ENCODE measurements at regions not wholly inside any gene's neighbourhood (a gene's known extent, or its start where the extent isn't known, plus 50 kb on each side); places are given as distances from the start of the nearest gene placed in this dataset.
"Not testable (repeated sequence)": the region's sequence is repeated elsewhere in the genome, so short reads cannot be mapped to it uniquely, and the experiment has no call there.

DNA sequence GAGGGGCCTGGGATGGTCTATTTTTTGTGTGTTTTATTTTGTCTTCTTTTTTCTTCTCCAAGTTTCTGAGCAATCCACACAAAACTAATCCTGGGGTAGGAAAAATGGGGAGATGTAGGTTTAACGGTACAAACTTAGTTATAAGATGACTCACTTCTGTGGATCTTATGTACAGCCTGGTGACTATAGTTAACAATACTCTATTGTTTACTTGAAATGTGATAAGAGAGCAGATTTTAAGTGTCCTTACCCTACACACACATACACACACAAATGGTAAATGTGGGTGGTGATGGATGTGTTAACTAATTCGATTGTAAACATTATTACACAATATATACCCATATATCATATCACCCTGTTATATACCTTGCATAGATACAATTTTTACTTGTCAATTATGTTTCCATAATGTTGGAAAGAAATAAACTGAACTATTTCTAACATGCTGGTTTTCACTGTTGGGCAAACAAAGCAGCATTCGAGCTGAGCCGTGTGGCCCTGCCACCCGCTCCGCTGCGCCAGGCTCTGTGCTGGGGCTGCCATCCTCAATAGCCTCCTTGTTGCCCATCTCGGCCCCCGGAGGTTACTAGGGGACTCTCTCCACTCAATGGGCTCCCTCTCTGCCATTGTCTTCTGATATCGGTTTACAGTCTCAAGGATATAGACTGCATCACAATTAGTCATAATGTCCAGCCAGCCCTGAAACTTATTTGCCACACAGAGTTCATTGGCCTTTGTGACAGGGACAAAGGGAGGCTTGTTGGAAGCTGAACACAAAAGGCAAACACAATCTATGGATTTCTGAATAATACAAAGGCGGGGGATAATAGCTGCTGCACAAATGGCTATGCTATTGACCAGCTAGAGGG is 380.3 kb upstream of the MAF start:
- no peak for DNase-seq (ENCODE audit: low spot score)

DNA sequence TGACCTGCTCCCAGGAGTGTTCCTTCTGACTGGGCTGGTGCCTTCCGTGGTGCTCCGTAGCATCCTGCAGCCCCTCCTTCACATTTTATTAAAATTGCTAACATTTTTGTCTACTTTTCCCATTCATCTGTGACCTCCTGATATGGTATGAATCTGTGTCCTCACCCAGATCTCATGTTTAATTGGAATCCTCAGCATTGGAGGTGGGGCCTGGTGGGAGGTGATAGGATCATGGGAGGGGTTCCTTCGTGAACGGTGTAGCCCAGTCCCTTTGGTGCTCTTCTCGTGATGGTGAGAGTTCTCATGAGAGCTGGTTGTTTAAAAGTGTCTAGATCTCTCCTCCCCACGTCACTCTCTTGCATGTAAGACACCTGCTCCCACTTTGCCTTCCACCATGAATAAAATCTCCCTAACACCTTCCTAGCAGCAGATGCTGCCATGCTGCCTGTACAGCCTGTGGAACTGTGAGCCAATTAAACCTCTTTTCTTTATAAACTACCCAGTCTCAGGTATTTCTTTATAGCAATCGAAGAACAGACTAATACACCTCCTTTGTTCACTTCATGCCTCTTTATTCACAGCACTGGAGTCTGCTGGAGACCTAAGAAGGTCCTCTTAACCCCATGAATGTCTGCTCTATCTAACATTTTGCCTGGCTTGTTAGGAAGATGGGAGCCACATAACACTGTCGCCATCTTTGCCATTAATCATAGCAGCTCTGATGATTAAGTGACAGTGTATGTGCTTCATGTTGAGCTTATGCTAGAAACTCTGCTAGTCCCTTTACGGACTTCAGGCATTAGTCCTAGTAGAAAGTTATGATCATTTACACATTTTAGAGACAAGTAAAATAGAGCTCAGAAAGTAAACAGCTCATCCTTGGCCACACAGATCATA is 377.7 kb upstream of the MAF start:
- DNase-seq (ENCODE audit: low spot score): no peak

DNA sequence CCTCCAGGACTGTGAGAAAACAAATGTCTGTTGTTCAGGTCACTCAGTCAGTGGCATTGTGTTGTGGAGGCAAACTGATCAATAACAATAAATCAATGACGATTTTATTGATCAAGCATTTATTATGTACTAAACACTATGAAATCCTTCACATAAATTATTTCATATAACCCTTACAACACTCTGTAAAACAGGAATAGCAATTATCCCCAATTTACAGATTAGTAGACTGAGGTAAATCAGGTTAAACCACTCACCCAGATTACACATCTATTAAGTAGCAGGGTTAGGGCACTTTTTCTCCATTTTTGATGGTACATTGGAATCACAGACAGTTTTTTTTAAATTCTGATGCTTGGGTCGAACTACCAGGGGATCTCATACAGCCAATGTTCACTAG is 372.8 kb upstream of the MAF start:
- DNase-seq (ENCODE audit: low spot score): no peak

DNA sequence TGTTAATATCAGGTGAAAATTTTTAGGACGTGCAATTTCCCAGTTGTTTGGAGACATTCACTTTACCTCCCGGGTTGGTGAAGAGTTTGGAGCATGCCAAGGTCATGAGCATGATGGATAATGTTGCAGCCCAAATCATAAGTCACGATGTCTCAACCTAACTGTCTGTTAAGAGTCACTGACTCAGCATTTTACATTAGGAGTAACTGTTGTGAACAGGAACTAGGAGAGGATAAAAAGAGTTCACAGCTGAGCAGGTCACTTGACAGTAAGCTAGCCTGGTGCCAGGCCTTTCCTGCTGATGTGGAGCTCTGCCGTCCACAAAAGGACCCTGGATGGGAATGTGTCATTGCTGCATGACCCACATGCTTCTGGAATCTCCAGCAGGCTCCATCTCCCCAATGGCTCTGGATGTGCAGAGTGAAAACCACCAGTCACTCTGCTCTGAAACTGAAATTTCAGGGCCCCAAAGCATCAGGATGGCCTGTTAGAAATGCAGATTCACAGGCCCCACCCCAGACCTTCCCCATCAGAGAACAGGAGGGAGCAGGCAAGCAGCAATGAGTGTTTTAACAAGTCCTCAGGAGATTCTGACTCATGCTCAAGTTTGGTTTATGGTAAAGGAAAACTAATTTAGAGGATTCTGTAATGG is 371.6 kb upstream of the MAF start:
- DNase-seq (ENCODE audit: low spot score): no peak

DNA sequence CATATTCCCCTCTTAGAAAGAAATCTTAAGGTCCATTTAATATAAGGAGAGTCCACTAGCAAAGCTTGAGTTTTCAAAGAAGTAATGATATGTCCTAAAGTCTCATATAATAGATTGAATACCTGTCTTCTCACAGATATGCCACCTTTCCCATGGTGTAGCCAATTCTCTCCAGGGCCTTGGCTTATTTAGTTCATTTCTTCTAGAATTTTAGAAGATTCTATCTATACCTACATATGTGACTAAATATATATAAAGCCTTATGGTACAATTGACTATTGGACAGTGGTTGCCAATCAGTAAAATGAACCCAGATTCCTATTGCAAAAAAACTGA is 370.7 kb upstream of the MAF start:
- no peak for DNase-seq (ENCODE audit: low spot score)

DNA sequence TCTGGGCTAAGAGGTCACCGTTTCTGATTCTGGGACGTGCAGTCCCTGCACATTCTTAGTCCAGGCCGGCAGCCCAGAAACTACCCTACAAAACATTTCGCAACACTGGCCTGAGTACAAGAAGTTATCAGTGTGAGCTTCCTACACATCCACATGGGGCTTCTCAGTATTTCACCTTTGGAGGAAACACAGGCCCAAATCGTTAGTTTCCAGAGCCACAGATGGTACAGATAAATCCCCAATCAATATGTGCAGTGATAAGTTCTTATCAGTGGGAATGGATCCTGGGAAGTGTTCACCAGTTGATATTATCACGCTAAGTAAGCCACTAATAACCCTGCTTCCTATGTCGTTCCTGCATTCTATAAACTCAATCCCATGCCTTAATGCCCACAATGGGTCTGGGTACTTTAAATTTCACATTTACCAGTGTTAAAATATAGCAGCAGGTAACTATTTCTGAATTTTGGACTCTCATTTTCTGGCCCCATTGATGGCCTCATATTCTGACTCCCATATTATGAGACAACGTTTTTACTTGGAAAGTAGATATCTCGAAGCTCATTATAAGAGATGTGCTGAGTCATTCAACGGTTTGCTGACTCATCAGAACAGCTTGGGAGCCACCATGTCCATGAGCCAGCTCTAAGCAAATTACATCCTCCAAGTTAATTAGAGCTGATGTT is 370.2 kb upstream of the MAF start:
- DNase-seq (ENCODE audit: low spot score): no peak

DNA sequence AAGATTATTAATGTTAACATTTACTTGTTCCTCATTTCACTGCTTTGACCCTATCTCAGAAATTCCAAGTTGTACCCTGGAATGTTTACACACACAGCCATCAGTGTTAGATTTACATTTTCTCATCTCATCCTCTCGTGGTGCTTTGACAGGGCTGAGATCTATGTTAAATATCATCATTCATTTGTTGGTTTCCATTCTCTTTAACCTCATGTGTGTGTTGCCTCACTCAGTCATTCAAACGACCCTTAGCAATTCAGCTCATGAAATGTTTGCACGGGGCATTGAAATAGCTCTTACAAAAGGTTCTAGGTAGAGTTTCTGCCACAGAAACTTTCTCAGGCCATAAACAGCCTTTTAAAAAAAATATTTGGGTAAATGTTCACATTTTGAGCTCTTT is 369.6 kb upstream of the MAF start:
- DNase-seq (ENCODE audit: low spot score): no peak

DNA sequence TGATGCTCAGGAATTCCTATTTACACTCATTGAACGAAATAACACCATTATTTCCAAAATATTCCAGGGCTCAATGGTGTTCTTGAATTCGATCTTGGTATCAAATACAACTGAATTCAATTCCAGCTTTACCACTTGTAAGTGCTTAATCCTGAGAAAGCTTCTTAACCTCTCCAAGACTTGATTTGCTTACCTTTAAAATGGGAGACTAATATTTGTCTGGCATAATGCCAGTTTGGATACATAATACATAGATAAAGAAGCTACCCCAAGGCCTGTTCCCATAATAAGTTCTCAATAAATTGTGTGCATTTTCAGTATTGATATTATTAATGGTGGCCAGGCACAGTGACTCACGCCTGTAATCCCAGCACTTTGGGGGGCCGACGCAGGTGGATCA is 368.9 kb upstream of the MAF start:
- no peak for DNase-seq (ENCODE audit: low spot score)

DNA sequence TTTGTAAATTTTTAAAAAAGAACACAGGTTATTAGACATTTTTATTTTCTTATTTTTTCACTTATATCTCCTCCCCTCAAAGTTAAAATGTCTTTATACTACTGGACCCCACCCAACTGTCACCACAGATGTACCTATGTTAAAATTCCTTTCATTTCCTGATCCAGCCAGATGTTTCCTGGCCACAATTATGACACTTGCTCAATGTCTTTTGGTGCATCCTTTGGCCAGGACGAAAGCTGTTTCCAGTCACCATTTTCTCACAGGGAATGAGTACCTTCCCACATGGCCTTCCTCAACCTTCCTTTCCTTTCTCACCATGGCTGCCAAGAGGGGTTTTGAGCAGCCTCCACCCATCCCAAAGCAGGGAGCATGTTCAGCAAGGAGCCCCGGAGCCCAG is 365.7 kb upstream of the MAF start:
- no peak for DNase-seq (ENCODE audit: low spot score)

DNA sequence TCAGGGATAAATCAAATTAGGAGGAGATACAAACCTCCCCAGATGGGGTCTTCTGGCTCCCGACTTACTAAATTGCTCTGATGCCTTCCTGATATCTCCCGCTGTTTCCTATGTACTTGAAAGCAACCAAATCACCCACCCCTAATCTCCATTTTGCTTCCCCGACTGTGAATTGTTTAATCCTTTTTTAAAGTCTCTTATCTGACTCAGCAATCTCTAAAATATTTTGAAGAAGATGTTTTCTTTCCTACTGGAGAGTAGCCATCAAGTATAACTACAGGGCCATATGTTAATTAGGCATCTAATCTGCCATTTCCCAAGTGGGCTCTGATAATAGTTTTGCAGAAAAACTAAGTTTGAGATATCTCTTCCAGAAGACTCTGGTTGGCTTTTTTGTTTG is 365.2 kb upstream of the MAF start:
- DNase-seq (ENCODE audit: low spot score): no peak

DNA sequence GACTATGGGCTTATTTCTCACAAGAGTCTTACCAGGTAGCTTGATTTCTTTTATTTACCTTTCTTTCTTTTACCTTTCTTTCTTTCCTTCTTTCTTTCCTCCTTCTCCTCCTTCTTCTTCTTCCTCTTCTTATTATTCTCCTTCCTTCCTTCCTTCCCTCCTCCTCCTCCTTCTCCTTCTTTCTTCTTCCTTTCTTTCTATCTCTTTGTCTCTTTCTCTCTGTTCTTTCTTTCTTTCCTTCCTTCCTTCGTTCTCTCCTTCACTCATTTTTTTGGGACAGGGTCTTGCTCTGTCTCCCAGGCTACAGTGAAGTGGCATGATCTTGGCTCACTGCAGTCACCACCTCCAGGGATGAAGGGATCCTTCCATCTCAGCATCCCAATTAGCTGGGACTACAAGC is 363.6 kb upstream of the MAF start:
- no peak for DNase-seq (ENCODE audit: low spot score)

DNA sequence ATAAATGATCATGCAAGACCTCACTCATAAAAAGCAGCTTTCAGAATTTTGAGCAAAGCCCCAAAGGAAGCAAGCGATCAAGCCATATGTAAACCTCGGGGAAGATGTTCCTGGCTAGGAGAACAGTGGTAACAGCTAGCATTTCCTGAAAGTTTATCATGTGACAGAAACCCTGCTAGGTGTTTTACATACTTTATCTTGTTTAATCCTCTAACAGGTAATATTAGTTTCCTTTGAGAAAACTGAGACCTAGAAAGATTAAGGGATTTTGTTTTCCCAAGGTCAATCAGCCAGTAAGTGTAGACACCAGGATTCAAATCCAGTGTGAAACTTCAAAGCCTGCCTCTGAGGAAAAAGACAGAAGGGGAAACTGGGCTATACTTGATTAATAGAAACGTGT is 362.4 kb upstream of the MAF start:
- DNase-seq (ENCODE audit: low spot score): no peak

DNA sequence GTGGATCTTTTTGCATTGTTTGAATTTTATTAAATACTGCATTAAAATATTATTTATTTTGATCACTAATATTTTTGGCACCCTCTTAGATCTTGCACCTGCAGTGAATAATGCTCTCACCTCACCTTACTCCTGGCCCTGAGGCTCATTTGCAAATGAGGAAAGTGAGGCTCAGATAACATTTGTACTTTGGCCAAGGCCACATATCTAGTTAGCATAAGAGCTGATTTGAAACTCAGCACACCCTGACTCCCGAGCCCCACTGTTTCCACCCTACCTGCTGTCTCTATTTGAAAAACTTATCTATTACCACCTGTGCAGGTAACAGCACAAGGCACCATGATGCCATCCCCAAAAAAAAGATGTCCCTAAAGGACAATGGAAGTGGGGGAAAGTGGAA is 358.7 kb upstream of the MAF start:
- DNase-seq (ENCODE audit: low spot score): no peak

DNA sequence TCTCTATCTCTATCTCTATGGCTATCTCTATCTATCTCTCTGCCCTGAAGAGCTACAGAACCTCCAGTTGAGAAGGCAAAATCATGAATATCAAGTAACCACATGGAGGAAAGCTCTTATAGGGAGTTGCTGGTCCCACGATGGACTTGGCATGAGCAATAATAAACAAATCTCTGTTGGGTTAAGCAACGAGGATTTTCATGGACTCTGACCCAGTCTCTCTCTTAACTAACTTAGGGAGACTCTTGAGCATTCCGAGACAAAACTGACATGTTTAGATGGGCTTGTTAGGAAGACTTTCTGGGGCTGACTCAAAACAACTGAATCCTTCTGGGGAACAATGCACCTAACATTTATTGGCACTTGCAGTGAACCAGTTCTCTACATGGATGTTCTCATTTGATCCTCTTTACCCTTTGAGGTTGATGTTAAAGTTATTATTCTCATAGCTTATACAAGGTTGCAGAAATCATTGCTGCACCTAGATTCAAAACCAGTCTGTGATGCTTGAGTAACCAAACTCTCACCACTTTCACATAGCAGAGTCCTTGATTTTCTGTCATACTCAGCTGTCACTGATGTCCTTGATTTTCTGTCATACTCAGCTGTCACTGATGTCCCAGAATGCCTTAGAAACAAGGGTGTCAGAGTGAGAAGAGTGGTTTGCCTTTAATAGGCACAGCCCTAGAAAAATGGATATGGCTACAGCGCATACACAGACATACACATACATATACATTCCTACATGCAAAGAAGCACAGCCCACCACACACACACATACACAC is 354.6 kb upstream of the MAF start:
- no peak for DNase-seq (ENCODE audit: low spot score)

DNA sequence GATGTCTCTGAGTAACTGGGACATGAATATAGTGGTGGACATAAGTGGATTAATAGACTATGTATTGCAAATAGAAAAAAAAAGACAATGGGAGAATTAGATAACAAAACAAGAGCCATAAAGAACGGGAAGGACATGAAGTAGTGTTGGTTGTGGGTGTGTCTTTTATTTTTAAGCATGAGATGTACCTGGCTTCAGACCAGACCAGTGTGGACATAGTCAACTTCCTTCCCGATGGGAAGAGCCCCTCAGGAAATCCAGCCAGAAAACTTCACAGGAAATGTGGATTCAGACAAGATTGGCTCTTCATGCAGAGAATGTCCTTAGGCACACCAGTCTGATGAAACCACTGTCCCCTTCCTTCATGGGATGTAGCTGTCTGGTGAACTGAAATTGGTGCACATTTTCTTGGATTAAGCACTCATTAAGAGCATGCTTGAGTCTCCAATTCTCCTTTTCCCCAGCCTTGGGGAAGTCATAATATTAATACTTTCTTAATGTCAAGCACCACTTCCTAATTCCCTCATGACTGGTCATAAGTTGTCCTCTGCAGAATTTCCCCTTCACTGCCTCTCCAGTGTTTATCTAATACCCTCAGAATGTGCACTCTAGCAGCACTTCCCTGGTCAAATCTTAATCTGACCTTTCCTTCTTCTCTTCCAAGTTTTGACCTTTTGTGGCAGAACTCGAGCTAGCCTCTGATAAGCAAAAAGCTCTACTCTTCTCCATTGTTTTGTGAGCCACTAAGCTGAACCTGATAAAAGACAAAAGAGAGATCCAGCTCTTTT is 350.6 kb upstream of the MAF start:
- DNase-seq (ENCODE audit: low spot score): no peak

DNA sequence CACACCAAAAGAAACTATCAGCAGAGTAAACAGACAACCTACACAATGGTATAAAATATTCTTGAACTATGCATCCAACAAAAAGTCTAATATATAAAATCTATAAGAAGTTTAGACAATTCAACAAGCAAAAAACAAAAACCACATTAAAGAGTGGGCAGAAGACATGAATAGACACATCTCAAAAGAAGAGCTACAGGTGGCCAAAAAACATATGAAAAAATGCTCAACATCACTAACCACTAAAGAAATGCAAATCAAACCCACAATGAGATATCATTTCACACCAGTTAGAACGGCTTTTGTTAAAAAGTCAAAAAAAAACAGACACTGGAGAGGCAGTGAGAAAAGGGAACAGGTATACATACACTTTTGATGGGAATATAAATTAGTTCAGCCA is 348.9 kb upstream of the MAF start:
- DNase-seq (ENCODE audit: low spot score): no peak

DNA sequence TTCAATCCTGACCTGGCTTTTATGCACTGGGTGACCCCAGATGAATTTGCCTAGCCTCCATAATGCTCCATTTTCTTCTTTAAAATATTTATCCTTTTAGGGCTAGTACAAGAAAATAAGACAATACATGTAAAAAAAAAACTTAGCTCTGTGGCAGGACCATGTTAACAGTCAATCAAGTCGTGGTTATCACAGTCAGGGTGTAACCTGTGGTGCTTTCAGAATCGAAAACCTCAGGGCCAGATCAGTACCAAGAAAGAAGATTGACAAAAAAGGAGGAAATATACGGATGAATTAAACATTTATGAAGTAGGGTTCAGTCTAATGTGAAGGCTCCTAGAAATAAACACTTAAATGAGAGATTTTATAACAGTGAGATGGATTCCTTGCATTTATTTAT is 347.2 kb upstream of the MAF start:
- no peak for DNase-seq (ENCODE audit: low spot score)

DNA sequence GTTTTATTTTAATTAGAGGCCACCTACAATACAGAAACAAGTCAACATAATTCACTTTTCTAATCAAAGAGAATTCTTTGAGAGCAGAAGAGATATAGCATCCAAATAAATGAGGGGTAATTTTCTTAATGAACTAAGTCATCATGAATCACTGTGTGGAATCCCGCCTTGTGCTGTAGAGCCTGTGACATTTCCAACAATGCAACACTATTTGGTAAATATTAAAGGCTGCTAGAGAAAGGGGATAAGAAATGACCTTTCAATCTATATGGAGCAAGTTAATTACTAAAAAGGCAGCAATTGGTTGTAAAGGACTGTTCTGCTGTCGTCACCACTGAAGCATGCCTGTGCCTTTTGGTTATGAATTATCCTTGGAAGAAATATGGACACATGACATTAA is 345.7 kb upstream of the MAF start:
- no peak for DNase-seq (ENCODE audit: low spot score)

DNA sequence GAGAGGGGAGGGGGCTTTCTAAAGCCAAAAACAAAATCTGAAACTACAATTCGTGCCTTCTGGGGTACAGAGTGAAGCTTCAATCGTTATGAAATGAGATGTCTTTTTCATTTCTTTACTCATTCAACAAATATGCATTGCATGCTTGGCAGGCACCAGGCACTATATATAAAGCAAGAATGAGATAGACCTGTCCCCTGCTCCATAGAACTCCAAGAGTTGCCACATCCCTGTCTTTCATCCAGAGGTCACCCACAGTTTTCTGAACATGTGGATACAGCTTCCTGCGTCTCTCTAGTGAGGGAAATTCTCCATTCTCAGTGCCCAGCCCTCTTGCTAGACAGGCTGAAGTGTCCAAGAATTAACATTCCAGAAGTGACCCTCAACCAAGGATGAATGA is 343.2 kb upstream of the MAF start:
- no peak for DNase-seq (ENCODE audit: low spot score)

DNA sequence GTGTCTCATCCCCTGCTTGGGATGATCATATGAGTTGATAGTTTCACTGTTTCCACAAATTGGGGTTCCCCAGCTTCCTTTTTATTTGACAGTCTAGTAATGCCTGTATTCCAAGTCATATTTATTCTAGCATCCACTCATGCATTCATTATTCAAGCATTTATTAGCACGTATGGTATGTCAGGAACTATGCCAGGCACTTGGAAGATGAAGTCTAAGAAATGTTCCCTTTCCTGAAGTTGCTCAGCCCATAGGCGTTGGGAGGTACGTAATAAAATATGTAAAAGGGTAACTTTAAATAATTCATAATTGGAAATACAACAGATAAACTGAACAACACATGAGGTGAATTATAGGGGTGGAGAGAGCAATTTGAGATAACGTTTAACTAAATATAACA is 338.0 kb upstream of the MAF start:
- DNase-seq (ENCODE audit: low spot score): no peak

DNA sequence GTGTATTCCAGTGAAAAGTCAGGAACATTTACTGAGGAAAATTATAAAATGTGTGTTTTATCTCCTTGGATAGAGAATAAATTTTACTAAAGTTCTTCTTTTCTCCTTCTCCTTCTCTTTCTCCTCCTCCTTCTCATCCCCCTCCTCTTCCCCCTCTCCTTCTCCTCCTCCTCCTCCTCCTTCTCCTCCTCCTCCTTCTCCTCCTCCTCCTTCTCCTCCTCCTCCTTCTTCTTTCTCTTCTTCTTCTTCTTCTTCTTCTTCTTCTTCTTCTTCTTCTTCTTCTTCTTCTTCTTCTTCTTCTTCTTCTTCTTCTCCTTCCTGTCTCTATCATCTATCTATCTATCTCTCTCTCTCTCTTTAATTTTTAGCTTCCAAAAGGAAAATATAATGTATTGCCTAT is 337.1 kb upstream of the MAF start:
- DNase-seq (ENCODE audit: low spot score): not testable (repeated sequence)
